ENCODE measurements at regions not wholly inside any gene's neighbourhood (a gene's known extent, or its start where the extent isn't known, plus 50 kb on each side); places are given as distances from the start of the nearest gene placed in this dataset.

GRCh38 chr4:178599521-178599920 lies 1157.3 kb upstream of the AGA start:
- TF ChIP-seq POLR2A (IDR thresholded peaks at IDR 0.05), result no peak
- TF ChIP-seq, protein P1, sequence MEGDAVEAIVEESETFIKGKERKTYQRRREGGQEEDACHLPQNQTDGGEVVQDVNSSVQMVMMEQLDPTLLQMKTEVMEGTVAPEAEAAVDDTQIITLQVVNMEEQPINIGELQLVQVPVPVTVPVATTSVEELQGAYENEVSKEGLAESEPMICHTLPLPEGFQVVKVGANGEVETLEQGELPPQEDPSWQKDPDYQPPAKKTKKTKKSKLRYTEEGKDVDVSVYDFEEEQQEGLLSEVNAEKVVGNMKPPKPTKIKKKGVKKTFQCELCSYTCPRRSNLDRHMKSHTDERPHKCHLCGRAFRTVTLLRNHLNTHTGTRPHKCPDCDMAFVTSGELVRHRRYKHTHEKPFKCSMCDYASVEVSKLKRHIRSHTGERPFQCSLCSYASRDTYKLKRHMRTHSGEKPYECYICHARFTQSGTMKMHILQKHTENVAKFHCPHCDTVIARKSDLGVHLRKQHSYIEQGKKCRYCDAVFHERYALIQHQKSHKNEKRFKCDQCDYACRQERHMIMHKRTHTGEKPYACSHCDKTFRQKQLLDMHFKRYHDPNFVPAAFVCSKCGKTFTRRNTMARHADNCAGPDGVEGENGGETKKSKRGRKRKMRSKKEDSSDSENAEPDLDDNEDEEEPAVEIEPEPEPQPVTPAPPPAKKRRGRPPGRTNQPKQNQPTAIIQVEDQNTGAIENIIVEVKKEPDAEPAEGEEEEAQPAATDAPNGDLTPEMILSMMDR (IDR thresholded peaks at IDR 0.05), result no peak

Data from heart left ventricle (tissue), 13 donors.